Panc1 (cell line): ENCODE measurements at regions not wholly inside any gene's neighbourhood (a gene's known extent, or its start where the extent isn't known, plus 50 kb on each side); places are given as distances from the start of the nearest gene placed in this dataset.

ENCODE experiments used
- ATAC-seq: fragments of 200-7000 bp; cut with Tn5 transposase; 2 replicates; pipeline ENCODE4 v1.9.1; 2020; ENCODE audit warnings: mild to moderate bottlenecking, moderate library complexity
- BruUV-seq: library from RNA; stranded (reverse); fragments of 400-500 nt; replicated peaks from 2 replicates; lab custom pipeline; 2021; lab: Mats Ljungman, UMichigan
- CTCF ChIA-PET: fragments of 300-600 bp; sonication (Branson Sonifier 250); formaldehyde crosslinking; loops from one replicate; lab custom pipeline; 2022; ENCODE audit warnings: antibody characterized with exemption; lab: Charles Lee
- POLR2A ChIA-PET: fragments of 300-600 bp; sonication (Branson Sonifier 250); formaldehyde crosslinking; loops from one replicate; lab custom pipeline; 2022; ENCODE audit warnings: antibody characterized with exemption; lab: Charles Lee
- DNase-seq: peaks from one replicate; pipeline ENCODE4 v3.0.0-alpha.2; 2010; ENCODE audit warnings: low read depth, low spot score
- H3K27ac ChIP-seq: 2 replicates; pipeline ENCODE4 v1.5.1; 2011; ENCODE audit warnings: mild to moderate bottlenecking, low read length, inconsistent platforms
- H3K27me3 ChIP-seq: fragments of 200-500 bp; sonication (Bioruptor generic); 2 replicates; pipeline ENCODE4 v1.6.0; 2014; ENCODE audit warnings: low read length, inconsistent platforms; ENCODE audit not compliant: control insufficient read depth, insufficient read depth
- H3K36me3 ChIP-seq: fragments of 200-500 bp; sonication (Bioruptor generic); 2 replicates; pipeline ENCODE4 v1.5.1; 2014; ENCODE audit warnings: inconsistent platforms, mild to moderate bottlenecking, low read length, moderate library complexity; ENCODE audit not compliant: control insufficient read depth, insufficient read depth
- H3K4me1 ChIP-seq: 2 replicates; pipeline ENCODE4 v1.5.1; 2011; ENCODE audit warnings: inconsistent platforms, mild to moderate bottlenecking, low read length, moderate library complexity; ENCODE audit not compliant: control insufficient read depth, insufficient read depth
- H3K4me3 ChIP-seq, 2 experiments: 2 replicates each; pipeline ENCODE4 v1.5.1; 2011 to 2012; ENCODE audit warnings: low read depth in 2 of 2, low read length in 2 of 2, mild to moderate bottlenecking in 2 of 2, inconsistent platforms in 1 of 2, moderate library complexity in 1 of 2
- H3K9me3 ChIP-seq: fragments of 200-500 bp; sonication (Bioruptor generic); 2 replicates; pipeline ENCODE4 v1.5.1; 2014; ENCODE audit warnings: low read depth, mild to moderate bottlenecking, inconsistent platforms, low read length, moderate library complexity; ENCODE audit not compliant: control insufficient read depth, insufficient read depth
- POLR2AphosphoS5 ChIP-seq: IDR thresholded peaks from 2 replicates; pipeline ENCODE4 v1.6.1; 2012; ENCODE audit warnings: mild to moderate bottlenecking, low read depth, low read length, moderate library complexity
- SIN3A ChIP-seq: IDR thresholded peaks from 2 replicates; pipeline ENCODE4 v1.6.1; 2012; ENCODE audit warnings: low read depth, mild to moderate bottlenecking, low read length, moderate library complexity, borderline replicate concordance; ENCODE audit not compliant: insufficient read depth
- TCF7L2 ChIP-seq: IDR thresholded peaks from 2 replicates; pipeline ENCODE4 v1.6.1; 2011; ENCODE audit warnings: mild to moderate bottlenecking, low read depth, low read length, inconsistent platforms
- in situ Hi-C: cut with HindIII; loops from 2 replicates; pipeline ENCODE4 v1.10.0; 2016; ENCODE audit warnings: low sequenced_read_pairs, low pct_unique_long_range_greater_than_20kb
- intact Hi-C: fragments of 100-400 bp; cut with micrococcal nuclease; formaldehyde crosslinking; loops from one replicate; pipeline ENCODE4 v1.10.0; 2022; ENCODE audit not compliant: unreplicated experiment
- TF ChIP-seq, protein P1 (sequence below): fragments of 450-650 bp; IDR thresholded peaks from 2 replicates; pipeline ENCODE4 v1.5.1; 2017; ENCODE audit warnings: mild to moderate bottlenecking
- TF ChIP-seq, protein P2 (sequence below), 2 experiments: IDR thresholded peaks; 2 replicates each; pipeline ENCODE4 v1.6.1; 2011 to 2012; ENCODE audit warnings: low read depth in 2 of 2, control low read depth in 1 of 2, low read length in 1 of 2, mild to moderate bottlenecking in 1 of 2, moderate library complexity in 1 of 2; ENCODE audit not compliant: insufficient read depth in 1 of 2

DNA sequence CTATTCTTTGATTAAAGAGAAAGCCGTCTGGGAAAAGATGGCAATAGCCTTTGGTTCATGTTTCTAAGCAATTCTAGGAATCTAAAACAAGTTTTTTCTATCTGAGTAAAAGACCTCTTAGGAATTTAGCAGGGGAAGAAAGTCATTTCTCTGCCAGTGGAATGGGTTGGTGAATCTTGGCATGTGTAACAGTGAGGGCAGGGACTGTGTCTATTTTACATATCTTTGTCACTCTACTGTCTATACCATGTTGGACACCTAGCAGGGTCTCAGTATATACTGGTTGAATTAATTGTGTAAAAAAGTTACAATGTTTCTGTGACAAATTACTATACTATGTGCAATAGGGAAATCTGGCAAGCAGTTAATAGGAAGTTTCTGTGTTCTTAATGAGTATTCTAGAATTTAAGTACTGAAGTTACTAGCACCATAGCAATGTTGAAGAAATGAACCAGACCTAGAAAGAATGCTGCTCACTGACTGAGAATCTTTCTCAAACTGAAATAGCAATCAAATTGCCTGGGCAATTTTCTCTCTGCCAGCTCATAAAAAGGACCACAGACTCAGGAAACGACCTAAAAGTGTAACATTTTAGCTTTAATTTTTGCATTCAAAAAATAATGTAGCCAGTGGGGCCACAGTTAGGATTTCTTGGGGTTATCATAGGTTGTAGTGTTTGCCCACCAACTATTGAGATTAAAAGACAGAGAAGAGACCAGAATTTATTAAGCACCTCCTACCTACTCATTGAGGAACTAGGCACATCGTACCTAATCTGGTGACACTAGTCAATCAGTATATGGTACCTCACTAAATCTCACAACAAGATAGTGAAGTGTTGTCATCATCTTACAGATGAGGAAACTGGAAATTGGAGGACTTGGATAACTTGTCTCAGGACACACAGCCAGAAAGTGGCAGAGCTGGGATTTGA lies 56.2 kb upstream of the LEKR1 start:
- H3K9me3 ChIP-seq, result no peaks in the 10 kb centered on the region; the same call in 1 of the 2 replicates
- ATAC-seq (no peak), DNase-seq (no peak)
- H3K4me1 ChIP-seq, result no peaks in the 10 kb centered on the region
- in situ Hi-C loops (no loop called here), intact Hi-C loops (no loop called here)
- H3K4me3 ChIP-seq, result no peak overlapping the region
- H3K36me3 ChIP-seq, result no peaks in the 10 kb centered on the region
- no peaks in the 10 kb centered on the region for H3K27me3 ChIP-seq
- ChIA-PET POLR2A (no interaction called here), CTCF (no interaction called here)
- H3K27ac ChIP-seq, result no peak overlapping the region
- BruUV-seq, result no TSS peak
- TF ChIP-seq, protein P1, sequence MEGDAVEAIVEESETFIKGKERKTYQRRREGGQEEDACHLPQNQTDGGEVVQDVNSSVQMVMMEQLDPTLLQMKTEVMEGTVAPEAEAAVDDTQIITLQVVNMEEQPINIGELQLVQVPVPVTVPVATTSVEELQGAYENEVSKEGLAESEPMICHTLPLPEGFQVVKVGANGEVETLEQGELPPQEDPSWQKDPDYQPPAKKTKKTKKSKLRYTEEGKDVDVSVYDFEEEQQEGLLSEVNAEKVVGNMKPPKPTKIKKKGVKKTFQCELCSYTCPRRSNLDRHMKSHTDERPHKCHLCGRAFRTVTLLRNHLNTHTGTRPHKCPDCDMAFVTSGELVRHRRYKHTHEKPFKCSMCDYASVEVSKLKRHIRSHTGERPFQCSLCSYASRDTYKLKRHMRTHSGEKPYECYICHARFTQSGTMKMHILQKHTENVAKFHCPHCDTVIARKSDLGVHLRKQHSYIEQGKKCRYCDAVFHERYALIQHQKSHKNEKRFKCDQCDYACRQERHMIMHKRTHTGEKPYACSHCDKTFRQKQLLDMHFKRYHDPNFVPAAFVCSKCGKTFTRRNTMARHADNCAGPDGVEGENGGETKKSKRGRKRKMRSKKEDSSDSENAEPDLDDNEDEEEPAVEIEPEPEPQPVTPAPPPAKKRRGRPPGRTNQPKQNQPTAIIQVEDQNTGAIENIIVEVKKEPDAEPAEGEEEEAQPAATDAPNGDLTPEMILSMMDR, result no peak
- TF ChIP-seq TCF7L2 (no peak), SIN3A (no peak), POLR2AphosphoS5 (no peak)
- TF ChIP-seq, protein P2, sequence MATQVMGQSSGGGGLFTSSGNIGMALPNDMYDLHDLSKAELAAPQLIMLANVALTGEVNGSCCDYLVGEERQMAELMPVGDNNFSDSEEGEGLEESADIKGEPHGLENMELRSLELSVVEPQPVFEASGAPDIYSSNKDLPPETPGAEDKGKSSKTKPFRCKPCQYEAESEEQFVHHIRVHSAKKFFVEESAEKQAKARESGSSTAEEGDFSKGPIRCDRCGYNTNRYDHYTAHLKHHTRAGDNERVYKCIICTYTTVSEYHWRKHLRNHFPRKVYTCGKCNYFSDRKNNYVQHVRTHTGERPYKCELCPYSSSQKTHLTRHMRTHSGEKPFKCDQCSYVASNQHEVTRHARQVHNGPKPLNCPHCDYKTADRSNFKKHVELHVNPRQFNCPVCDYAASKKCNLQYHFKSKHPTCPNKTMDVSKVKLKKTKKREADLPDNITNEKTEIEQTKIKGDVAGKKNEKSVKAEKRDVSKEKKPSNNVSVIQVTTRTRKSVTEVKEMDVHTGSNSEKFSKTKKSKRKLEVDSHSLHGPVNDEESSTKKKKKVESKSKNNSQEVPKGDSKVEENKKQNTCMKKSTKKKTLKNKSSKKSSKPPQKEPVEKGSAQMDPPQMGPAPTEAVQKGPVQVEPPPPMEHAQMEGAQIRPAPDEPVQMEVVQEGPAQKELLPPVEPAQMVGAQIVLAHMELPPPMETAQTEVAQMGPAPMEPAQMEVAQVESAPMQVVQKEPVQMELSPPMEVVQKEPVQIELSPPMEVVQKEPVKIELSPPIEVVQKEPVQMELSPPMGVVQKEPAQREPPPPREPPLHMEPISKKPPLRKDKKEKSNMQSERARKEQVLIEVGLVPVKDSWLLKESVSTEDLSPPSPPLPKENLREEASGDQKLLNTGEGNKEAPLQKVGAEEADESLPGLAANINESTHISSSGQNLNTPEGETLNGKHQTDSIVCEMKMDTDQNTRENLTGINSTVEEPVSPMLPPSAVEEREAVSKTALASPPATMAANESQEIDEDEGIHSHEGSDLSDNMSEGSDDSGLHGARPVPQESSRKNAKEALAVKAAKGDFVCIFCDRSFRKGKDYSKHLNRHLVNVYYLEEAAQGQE (IDR thresholded peaks at IDR 0.05; ENCODE audit: insufficient read depth in 1 of 2, low read depth in 2 of 2, low read length in 1 of 2), result no peak

GRCh38 chr3:156770699-156771414 lies 55.3 kb upstream of the LEKR1 start:
- CTCF ChIA-PET, result no interaction called here
- no peaks in the 10 kb centered on the region for H3K27me3 ChIP-seq
- no peaks in the 10 kb centered on the region for H3K36me3 ChIP-seq
- H3K4me3 ChIP-seq, result no peak overlapping the region
- TF ChIP-seq TCF7L2 (no peak), SIN3A (no peak), POLR2AphosphoS5 (no peak)
- TF ChIP-seq, protein P1, result no peak
- TF ChIP-seq, protein P2 (IDR thresholded peaks at IDR 0.05; ENCODE audit: insufficient read depth in 1 of 2, low read depth in 2 of 2, low read length in 1 of 2), result no peak
- no peaks in the 10 kb centered on the region for H3K4me1 ChIP-seq
- no peak for DNase-seq
- no TSS peak for BruUV-seq
- intact Hi-C loops (no loop called here), in situ Hi-C loops (no loop called here)
- no peaks in the 10 kb centered on the region; the same call in 1 of the 2 replicates for H3K9me3 ChIP-seq
- ATAC-seq, result no peak
- no peak overlapping the region for H3K27ac ChIP-seq
- POLR2A ChIA-PET, result no interaction called here
